Fibroblast of skin of right quadriceps (primary cell): ENCODE measurements at regions not wholly inside any gene's neighbourhood (a gene's known extent, or its start where the extent isn't known, plus 50 kb on each side); places are given as distances from the start of the nearest gene placed in this dataset.
"Not testable (repeated sequence)": the region's sequence is repeated elsewhere in the genome, so short reads cannot be mapped to it uniquely, and the experiment has no call there.

Experiments
- DNase-seq: peaks from one replicate; pipeline ENCODE4 v3.0.0-alpha.2; 2013

DNA sequence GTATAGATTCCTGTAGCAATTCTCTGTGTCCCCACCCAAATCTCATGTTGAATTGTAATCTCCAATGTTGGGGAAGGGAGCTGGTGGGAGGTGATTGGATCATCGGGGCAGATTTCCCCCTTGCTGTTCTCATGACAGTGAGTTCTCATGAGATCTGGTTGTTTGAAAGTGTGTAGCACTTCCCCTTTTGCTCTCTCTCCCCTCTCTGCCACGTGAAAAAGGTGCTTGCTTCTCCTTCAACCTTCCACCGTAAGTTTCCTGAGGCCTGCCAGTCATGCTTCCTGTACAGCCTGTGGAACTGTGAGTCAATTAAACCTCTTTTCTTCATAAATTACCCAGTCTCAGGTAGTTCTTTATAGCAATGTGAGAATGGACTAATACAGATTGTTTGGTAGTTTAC, 175.3 kb upstream of the ACO1 start:
- DNase-seq = not testable (repeated sequence)

GRCh38 chr9:32218100-32218767, 166.2 kb upstream of the ACO1 start:
- no peak for DNase-seq

- no peak for DNase-seq
Measured at GRCh38 chr9:32220750-32221149, 163.7 kb upstream of the ACO1 start.

GRCh38 chr9:32234451-32234850, 150.0 kb upstream of the ACO1 start:
- DNase-seq = no peak

GRCh38 chr9:32247168-32247567, 137.3 kb upstream of the ACO1 start:
- no peak for DNase-seq

DNA sequence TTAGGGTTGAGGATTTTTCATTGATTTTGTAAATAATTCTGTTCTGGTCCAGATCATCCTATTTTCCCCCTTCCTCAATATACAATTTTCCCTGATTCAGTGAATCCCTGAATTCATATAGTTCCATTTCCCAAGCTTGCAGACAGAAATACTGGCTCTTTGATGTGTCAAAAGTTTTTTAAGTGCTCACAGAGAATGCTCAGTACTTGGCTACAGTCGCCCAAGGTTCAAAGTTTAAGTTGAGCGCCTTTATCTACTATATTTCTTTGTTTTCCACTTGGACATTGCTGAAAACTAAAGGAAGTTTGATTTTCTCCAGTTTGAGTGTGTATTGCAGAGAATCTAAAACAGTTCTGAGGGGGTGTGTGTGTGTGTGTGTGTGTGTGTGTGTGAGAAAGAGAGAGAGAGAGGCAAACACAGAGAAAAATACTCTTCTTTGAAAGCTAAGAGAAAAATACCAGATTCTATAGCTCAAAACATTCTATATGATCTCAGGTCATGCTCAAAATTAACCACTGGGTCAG, 136.2 kb upstream of the ACO1 start:
- DNase-seq = no peak

DNA sequence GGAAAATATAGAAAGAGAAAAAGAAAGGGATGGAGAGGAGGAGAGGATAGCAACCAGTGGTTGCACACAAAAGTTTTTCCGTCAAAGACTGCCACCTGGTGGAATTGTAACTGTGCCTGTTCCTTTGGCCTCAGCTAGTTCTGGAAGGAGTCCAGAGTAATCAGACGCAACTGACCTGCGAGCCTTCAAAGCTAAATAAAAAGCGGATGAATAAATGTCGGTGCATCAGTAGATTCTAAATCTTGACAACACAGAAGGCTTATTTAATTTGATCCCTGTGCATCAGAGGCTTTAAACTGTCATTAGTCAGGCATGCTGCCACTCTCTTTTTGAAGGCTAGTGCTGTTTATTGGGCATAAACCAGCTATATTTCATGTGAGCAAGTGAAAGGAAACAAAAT, 132.9 kb upstream of the ACO1 start:
- peak; percentile 9 for DNase-seq

- no peak for DNase-seq
Measured at GRCh38 chr9:32253731-32254130, 130.7 kb upstream of the ACO1 start.

GRCh38 chr9:32255026-32255425, 129.4 kb upstream of the ACO1 start:
- no peak for DNase-seq

DNA sequence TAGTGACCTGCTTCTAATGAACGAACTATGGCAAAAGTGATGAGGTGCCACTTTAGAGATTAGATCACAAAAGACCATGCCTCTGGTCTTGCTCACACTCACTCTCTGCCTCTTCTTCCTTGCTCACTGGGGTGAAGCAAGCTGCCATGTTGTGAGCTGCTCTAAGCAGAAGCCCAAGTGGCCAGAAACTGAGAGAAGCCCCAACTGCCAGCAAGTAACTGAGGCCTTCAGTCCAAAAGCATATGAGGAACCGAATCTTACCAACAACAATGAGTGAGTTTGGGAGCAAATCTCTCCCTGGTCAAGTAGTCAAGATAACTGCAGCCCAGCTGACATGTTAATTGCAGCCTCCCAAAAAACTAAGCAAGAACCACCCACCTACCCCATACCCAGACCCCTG, 126.0 kb upstream of the ACO1 start:
- DNase-seq = no peak

DNA sequence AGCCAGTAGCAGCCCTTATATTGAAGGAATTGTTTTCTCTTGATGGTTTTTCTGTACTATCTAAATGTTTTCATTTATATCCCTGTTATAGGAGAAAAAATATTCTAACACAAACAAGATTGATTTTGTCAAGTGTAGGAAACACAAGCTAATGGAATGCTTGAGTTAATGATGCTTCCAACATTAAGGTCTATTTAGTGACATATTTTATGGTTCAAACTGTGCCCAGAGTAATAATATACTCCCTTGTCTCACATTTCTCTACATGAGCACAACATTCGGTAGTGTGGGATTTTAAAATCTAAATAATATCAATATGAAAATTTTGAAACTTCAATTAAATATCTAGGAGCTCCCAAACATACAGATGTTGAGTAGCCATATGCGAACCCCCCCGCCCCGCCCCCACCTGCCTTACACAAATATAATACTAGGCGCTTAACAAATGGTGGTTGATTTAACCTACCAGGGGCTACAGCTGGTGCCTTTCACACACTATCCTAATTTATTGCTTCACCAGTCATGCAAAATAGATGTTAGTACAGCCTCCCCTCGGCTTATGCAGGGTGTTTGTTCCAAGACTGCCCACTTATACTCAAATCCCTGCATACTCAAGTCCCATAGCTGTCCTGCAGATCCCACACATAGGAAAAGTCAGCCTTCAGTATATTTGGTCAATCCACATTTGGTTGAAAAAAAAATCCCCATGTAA, 124.1 kb upstream of the ACO1 start:
- DNase-seq = no peak

DNA sequence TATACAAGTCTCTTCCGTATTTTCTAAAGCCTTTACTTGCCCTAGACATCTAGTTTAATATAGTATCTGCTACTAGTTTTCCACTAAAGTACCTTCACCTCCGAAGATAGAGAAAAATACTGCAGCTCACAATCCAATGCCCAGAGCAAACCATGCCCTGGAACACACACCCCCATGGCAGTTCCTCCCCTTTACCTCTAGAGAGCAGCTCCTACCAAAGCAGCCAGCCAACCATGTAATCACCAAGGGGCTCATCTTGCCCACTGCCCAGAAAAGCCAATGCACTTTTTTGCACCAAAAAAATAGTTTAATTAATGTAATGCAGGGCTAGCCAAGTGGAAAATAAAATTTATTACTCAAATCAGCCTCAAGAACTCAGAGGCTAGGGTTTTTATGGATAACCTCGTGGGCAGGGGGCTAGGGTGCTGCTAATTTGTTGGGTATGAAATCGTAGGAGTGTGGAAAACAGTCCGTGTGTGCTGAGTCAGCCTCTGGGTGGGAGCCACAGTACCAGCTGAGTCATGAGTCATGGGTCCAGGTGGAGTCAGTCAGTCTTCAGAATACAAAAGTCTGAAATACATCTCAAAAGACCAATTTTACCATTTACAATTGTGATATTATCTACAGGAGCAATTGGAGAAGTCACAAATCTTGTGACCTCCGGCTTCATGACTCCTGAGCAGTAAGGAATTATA, 120.1 kb upstream of the ACO1 start:
- no peak for DNase-seq

GRCh38 chr9:32265037-32265436, 119.4 kb upstream of the ACO1 start:
- no peak for DNase-seq

- no peak for DNase-seq
Measured at GRCh38 chr9:32278991-32279390, 105.5 kb upstream of the ACO1 start.

- no peak for DNase-seq
Measured at GRCh38 chr9:32289756-32290155, 94.7 kb upstream of the ACO1 start.

DNA sequence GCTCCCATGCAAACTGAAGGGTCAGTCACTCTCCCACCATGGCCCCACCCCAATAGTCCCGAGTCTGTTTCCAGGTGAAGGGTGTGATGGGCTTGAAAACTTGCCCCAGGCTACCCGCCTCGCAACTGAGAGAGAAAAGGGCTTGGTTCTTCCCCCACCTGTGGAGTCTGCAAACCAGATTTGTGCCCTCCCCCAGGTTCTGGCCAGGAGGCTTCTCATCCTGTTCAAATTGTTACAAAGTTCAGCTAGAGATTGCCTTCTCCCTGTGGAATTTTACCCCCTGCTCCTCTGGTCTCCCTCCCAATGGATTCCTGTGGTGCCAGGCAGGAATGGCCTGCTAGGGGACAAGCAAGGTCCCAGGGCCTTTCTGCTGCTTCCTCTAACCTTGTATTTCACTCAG, 93.1 kb upstream of the ACO1 start:
- DNase-seq = no peak

GRCh38 chr9:32292611-32293010, 91.8 kb upstream of the ACO1 start:
- DNase-seq = no peak

DNA sequence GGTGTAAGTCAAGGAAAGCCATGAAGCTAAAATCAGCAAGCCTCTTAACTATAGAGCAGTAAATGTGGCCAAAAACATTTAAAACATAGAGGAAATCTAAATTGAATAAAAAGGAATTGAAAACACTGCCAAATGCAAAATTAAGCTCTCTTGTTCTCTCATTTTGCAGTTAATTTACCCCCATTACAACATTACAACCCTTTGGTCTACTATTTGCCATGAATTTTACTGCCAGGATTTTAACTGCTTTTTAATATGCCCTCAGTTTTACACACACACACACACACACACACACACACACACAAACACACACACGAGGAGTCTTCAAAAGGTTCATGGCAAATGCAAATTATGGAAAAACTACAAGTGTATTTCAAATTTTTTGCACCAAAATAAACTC, 91.4 kb upstream of the ACO1 start:
- DNase-seq = no peak

DNA sequence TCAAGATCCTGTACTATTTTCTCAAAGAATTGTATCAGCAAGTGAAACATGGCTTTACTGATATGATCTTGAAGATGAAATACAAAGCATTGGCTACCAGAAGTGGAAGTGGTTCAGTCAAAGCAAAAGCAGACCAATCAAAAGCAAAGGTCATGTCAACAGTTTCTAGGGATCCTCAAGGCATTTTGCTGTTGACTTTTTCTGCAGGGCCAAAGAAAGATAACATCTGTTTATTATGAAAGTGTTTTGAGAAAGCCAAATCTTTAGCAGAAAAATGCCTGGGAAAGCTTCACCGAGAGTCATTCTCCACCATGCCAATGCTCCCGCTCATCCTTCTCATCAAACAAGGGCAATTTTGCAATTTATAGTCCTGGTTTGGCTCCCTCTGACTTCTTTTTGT, 90.3 kb upstream of the ACO1 start:
- no peak for DNase-seq

GRCh38 chr9:32300373-32300772, 84.1 kb upstream of the ACO1 start:
- no peak for DNase-seq

GRCh38 chr9:32304495-32304894, 79.9 kb upstream of the ACO1 start:
- no peak for DNase-seq

DNA sequence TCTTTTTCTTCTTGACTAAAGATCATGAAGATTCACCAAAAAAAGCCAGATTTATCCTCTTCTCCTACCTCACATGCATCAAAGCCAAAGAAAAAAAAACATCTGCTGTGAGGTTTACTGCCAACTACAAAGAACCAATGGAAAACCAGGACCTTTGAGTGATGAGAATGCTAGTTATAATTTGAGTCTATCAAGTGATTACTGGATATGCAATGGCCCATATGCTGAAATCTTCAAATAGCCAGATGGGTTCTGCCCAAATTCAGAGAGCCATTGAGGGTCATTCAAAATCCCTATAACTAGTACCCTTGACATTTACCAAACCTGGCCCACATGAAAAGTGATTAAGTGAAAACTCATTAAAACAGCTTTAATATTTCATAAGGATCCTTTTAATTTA, 78.4 kb upstream of the ACO1 start:
- DNase-seq = no peak

GRCh38 chr9:32319312-32319929, 65.0 kb upstream of the ACO1 start:
- no peak for DNase-seq

- DNase-seq = no peak
Measured at GRCh38 chr9:32322622-32323021, 61.8 kb upstream of the ACO1 start.
